Kidney tubule cell (primary cell): ENCODE measurements at regions not wholly inside any gene's neighbourhood (a gene's known extent, or its start where the extent isn't known, plus 50 kb on each side); places are given as distances from the start of the nearest gene placed in this dataset.
A peak's percentile ranks its signal among the peaks of the same experiment; 100 is the strongest.

ENCODE experiments used
- DNase-seq: peaks from one replicate; pipeline ENCODE4 v3.0.0-alpha.2; 2018; ENCODE audit warnings: low spot score

DNA sequence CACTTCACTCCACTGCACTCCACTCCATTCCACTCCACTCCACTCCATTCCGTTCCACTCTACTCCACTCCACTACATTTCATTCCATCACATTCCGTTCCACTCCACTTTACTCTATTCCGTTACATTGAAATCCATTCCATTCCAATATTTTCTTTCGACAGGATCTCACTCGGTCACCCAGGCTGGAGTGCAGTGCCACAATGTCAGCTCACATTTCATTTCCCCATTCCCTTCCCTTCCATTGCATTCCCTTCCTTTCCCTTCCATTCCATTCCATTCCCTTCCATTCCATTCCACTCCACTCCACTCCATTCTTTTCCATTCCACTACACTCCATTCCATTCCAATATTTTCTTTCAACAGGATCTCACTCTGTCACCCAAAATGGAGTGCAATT, 1407.6 kb upstream of the USP9Y start:
- no peak for DNase-seq

DNA sequence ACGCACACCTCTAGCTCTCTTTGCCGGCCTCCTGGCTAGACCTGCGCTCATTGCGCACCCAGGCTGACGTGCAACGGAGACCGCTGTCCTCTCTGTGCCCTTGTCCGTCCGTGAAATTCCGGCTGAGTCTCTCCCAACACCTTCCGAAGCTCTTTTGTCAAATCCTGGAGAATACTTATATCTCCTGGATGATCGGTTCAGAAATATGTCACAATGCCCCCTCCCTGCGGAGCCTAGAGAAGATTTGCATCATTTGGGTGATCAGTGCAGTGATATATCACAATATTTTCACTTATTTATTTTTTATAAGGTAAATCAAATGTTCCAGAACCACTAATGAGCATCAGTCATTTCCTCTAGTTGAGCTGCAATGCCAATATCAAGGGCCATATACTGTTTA, 1366.9 kb upstream of the USP9Y start:
- peak; percentile 14 for DNase-seq
